ENCODE measurements at regions not wholly inside any gene's neighbourhood (a gene's known extent, or its start where the extent isn't known, plus 50 kb on each side); places are given as distances from the start of the nearest gene placed in this dataset.

DNA sequence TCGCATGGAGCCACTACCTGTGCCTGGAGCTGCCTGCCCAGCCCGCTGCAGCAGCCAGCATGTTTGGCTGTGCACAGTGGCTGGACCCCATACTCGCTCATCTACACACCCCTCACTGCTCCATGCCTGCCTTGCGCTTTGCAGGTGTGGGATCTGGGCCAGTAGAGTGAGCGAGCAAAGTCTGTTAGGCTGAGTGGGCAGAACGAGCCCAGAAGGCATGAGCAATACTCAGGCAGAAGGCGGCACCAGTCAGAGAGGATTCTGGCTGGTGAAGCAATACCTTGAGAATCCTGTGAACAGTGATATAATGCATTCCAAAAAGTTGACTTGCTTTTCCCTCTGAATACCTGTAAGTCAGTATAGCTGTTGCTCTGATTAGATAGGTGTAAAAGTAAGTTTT, 816.4 kb downstream of the KCNT2 start:
- Mint-ChIP-seq H3K4me3 (no peak overlapping the region), H3K27ac (no peak overlapping the region), H3K4me1 (no peaks in the 10 kb centered on the region), H3K9me3 (peaks cover 4 to 50% (median 16%) of the 10 kb centered on the region in 6 donors), H3K36me3 (peaks cover 0 to 3% (median 0%) of the 10 kb centered on the region in 3 donors), H3K27me3 (ENCODE audit: low read depth in 3 of 3) (peaks cover 0 to 2% (median 0%) of the 10 kb centered on the region in 3 donors)
- no peak for DNase-seq

DNA sequence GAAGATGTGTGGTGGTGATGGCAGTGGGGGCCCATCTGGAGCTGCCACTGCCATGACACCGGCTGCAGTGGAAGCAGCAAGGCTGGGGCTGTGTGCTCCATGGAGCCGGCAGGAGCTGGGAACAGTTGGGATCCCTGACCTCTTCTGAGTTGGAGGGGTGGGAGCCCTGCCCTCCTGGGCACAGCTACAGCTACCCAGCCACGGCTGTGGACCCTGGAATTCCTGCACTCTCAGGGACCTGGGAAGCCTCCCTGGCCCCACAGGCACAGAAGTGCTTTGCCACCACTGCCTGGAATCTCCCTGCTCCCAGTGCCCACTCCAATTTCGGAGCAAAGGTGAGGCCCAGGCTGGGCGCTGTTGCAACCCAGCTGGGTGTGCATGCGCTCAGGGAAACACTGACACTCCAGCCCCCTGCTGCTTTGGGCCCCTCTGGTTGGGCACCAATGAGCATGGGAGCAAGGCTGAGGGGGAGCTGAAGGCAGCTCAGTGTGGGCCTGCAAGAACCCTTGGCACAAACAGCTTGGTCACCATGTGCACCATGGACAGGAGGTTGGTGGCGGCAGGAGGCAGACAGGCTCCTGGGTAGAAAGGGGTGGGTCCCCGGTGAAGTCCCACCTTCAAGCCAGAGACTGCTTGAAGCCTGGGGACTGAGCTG, 817.6 kb downstream of the KCNT2 start:
- H3K4me3 Mint-ChIP-seq, result no peak overlapping the region
- H3K36me3 Mint-ChIP-seq, result peaks cover 0 to 3% (median 0%) of the 10 kb centered on the region in 3 donors
- peaks cover 4 to 50% (median 17%) of the 10 kb centered on the region in 6 donors for H3K9me3 Mint-ChIP-seq
- H3K27ac Mint-ChIP-seq, result no peak overlapping the region
- H3K4me1 Mint-ChIP-seq, result no peaks in the 10 kb centered on the region
- H3K27me3 Mint-ChIP-seq (ENCODE audit: low read depth in 3 of 3), result peaks cover 0 to 2% (median 0%) of the 10 kb centered on the region in 3 donors
- DNase-seq, result no peak

DNA sequence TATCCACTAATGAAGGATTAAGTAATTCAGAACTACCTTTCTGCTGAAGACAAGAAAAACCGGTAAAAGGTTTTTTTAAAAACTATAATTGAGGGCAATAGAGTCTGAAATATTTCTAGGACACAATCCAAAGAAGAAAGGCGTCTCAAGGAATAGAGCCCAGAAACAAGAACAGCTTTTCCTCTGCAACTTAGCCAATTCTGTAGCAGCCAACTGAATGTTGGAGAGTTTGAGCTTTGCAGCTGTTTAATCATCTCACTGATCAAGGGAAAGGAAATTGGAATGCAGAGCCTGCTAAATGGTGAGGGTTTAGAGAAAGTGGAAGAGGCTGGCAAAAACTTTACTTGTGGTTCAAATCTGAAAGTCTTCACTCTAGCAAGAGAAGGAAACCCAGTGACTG, 818.9 kb downstream of the KCNT2 start:
- peaks cover 4 to 40% (median 15%) of the 10 kb centered on the region in 6 donors for H3K9me3 Mint-ChIP-seq
- no peak overlapping the region for H3K27ac Mint-ChIP-seq
- H3K4me3 Mint-ChIP-seq, result no peak overlapping the region
- H3K4me1 Mint-ChIP-seq, result no peaks in the 10 kb centered on the region
- peaks cover 0 to 2% (median 0%) of the 10 kb centered on the region in 3 donors for H3K36me3 Mint-ChIP-seq
- H3K27me3 Mint-ChIP-seq (ENCODE audit: low read depth in 3 of 3), result peaks cover 0 to 2% (median 2%) of the 10 kb centered on the region in 3 donors
- no peak for DNase-seq

DNA sequence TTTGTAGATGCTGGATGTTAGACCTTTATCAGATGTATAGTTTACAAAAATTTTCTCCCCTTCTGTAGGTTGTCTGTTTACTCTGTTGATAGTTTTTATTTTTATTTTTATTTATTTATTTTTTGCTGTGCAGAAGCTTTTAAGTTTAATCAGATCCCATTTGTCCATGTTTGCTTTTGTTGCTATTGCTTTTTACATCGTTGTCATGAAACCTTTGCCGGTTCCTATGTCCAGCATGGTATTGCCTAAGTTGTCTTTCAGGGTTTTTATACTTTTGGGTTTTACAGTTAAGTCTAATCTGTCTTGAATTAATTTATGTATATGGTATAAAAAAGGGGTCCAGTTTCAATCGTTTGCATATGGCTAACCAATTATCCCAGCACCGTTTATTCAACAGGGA, 819.5 kb downstream of the KCNT2 start:
- Mint-ChIP-seq H3K27me3 (ENCODE audit: low read depth in 3 of 3) (peaks cover 0 to 2% (median 0%) of the 10 kb centered on the region in 3 donors), H3K36me3 (no peaks in the 10 kb centered on the region), H3K4me1 (no peaks in the 10 kb centered on the region), H3K4me3 (no peak overlapping the region), H3K27ac (no peak overlapping the region), H3K9me3 (peaks cover 2 to 37% (median 13%) of the 10 kb centered on the region in 6 donors)
- no peak for DNase-seq

DNA sequence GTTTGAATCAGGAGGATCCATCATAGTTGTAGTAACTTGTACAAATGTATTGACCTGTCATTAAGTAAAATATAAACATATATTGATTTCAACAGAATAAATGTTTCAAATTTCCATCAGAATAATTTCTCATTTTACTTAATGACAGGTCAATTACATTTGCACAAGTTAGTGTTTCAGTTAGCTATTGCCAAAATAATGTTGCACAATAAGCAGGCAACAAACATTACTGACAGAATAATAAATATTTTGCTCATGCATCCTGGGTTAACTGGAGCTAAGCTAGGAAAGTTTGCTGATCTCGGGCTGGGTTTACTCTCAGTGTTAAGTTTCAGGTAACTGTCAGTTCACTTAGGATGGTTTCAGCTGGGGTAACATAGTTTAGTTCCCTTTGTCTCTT, 822.4 kb downstream of the KCNT2 start:
- Mint-ChIP-seq H3K4me3 (no peak overlapping the region), H3K4me1 (no peaks in the 10 kb centered on the region), H3K27me3 (ENCODE audit: low read depth in 3 of 3) (peaks cover 0 to 2% (median 0%) of the 10 kb centered on the region in 3 donors), H3K9me3 (peaks cover 4 to 39% (median 16%) of the 10 kb centered on the region in 6 donors), H3K27ac (no peak overlapping the region), H3K36me3 (no peaks in the 10 kb centered on the region)
- no peak for DNase-seq

DNA sequence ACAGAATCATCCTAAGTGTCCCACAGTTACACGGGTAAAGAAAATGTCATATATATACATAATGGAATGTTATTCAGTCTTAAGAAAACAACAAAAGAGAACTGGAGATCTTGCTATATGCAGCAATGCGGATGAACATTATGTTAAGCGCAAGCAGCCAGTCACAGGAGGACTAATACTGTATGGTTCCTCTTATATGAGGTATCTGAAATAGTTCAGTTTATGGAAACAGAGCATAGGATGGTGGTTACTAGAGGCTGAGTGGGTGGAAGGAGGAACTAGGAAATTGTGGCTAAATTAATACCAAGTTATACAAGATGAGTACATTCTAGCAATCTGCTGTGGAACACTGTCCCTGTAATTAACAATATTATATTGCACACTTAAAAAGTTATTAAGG, 834.3 kb downstream of the KCNT2 start:
- no peaks in the 10 kb centered on the region for H3K36me3 Mint-ChIP-seq
- H3K9me3 Mint-ChIP-seq, result peaks cover 4 to 17% (median 9%) of the 10 kb centered on the region in 6 donors
- H3K4me1 Mint-ChIP-seq, result no peaks in the 10 kb centered on the region
- H3K27ac Mint-ChIP-seq, result no peak overlapping the region
- H3K27me3 Mint-ChIP-seq (ENCODE audit: low read depth in 3 of 3), result no peaks in the 10 kb centered on the region
- H3K4me3 Mint-ChIP-seq, result no peak overlapping the region
- DNase-seq, result no peak

DNA sequence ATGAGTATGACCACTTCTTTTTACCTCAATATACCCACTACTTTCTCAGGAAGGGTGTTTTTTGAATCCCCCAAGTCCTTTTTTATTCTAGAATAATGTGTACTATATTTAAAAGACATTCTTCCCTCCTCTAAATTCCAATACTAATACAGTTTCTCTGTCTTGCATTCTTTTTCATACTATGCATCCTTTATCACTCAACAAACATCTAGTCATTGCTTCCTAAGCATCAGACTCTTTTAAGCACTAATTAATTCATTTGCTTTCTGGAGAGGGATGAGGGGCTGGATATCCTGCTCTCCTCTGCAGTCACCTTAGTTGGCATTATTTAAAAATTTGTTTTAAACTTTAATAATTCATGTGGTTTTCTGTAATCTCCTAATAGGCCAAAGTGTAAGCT, 838.8 kb downstream of the KCNT2 start:
- peaks cover 0 to 32% (median 7%) of the 10 kb centered on the region in 6 donors for H3K9me3 Mint-ChIP-seq
- H3K27ac Mint-ChIP-seq, result no peak overlapping the region
- no peak for DNase-seq
- no peak overlapping the region for H3K4me3 Mint-ChIP-seq
- H3K27me3 Mint-ChIP-seq (ENCODE audit: low read depth in 3 of 3), result no peaks in the 10 kb centered on the region
- H3K36me3 Mint-ChIP-seq, result no peaks in the 10 kb centered on the region
- no peaks in the 10 kb centered on the region for H3K4me1 Mint-ChIP-seq

DNA sequence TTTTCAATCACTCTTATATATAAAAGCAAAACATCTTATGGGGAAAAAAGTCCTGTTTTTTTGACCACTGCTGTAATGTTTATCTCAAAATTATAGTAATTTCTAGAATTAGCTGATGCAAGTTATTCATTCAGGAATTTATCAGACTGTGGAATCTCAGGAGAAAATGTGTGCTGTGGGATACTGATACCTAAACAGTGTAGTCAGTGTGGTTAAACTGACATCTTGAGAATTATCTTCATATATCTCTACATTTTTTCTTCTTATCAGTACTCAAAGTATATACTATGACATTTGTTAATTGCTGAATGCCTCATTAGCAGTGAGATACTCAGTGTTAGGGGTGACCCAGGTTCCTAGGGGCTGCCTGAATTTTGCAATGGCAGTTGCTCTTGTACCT, 839.3 kb downstream of the KCNT2 start:
- Mint-ChIP-seq H3K4me3 (no peak overlapping the region), H3K36me3 (no peaks in the 10 kb centered on the region), H3K4me1 (no peaks in the 10 kb centered on the region), H3K27me3 (ENCODE audit: low read depth in 3 of 3) (no peaks in the 10 kb centered on the region), H3K9me3 (peaks cover 0 to 32% (median 7%) of the 10 kb centered on the region in 6 donors), H3K27ac (no peak overlapping the region)
- no peak for DNase-seq

DNA sequence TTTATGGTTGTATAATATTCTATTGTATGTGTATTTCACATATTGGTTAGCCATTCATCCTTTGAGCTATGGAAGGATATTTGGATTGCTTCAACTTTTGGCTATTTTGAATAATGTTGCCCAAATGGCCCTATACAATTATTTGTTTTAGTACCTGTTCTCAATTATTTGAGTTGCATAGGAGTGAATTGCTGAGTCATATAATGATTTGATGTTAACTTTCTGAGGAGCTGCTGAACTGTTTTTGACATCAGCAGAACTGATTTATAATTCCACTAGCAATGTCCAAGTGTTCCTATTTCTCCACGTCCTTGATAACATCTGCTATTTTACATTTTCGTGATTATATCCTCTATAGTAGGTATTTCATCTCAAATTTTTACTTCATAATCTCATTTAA, 839.9 kb downstream of the KCNT2 start:
- no peak overlapping the region for H3K4me3 Mint-ChIP-seq
- DNase-seq, result no peak
- peaks cover 0 to 32% (median 7%) of the 10 kb centered on the region in 6 donors for H3K9me3 Mint-ChIP-seq
- H3K4me1 Mint-ChIP-seq, result no peaks in the 10 kb centered on the region
- H3K27ac Mint-ChIP-seq, result no peak overlapping the region
- H3K27me3 Mint-ChIP-seq (ENCODE audit: low read depth in 3 of 3), result no peaks in the 10 kb centered on the region
- H3K36me3 Mint-ChIP-seq, result no peaks in the 10 kb centered on the region

DNA sequence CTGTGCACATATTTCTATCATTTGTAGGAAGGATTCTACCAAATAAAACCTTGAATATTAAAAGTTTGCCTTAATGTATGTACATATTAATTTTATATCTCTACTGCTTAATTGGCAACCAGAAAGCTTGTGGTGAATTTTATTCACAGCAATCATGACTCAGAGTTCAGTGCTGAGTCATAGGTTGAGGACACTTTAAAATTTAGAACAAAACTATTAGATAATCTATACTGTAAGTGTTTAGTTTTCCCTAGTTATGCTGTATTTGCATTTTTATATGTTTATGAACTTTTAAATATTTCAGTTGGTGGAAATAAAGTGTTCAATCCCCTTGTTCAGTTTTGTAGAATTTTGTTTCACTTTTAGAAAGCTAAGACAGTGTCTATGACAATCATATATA, 841.5 kb downstream of the KCNT2 start:
- H3K4me1 Mint-ChIP-seq, result no peaks in the 10 kb centered on the region
- H3K27ac Mint-ChIP-seq, result no peak overlapping the region
- no peaks in the 10 kb centered on the region for H3K36me3 Mint-ChIP-seq
- H3K9me3 Mint-ChIP-seq, result peaks cover 0 to 32% (median 7%) of the 10 kb centered on the region in 6 donors
- no peak for DNase-seq
- H3K27me3 Mint-ChIP-seq (ENCODE audit: low read depth in 3 of 3), result no peaks in the 10 kb centered on the region
- H3K4me3 Mint-ChIP-seq, result no peak overlapping the region

DNA sequence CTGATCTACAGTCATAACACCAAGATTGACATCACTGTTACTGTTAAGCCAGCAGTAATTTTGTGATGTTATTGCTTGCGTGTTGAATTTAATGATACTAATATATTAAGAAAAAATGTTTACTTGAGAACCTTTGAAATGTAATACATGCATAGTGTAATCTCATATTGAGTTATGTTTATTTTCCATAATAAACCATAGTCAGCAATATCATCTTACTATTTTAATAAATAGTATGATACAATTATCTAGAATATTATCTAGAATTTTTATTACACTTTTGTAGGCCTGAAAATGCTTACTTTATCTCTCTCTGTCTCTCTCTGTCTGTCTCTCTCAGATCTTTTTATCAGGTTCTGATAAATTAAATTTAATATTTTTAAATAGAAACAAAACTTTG, 843.1 kb downstream of the KCNT2 start:
- Mint-ChIP-seq H3K4me3 (no peak overlapping the region), H3K9me3 (peaks cover 0 to 25% (median 3%) of the 10 kb centered on the region in 6 donors), H3K4me1 (no peaks in the 10 kb centered on the region)

DNA sequence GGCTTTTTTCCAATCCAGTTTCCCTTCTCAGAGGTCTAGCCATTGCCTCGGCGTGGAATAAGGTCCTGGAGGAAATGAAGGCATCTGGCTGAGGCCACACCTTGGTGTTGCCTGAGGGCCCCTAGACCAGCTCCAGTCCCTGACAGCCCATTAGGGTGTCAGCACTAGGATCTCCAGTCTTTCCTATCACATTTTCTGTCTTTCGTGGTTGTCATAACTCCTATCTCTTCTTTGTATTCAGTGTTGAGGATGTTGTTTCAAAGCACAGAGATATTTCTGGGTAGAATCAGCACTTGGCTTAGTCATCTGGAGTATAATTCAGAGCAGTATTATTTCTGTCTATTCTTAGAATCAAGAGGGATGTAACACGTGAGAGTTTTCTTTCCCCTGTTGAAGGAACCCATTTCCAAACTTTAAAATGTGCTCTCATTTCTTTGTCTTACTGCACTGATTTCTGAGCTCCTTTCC, 844.3 kb downstream of the KCNT2 start:
- Mint-ChIP-seq H3K36me3 (no peaks in the 10 kb centered on the region), H3K27me3 (ENCODE audit: low read depth in 3 of 3) (no peaks in the 10 kb centered on the region), H3K4me1 (no peaks in the 10 kb centered on the region), H3K9me3 (peaks cover 0 to 19% (median 4%) of the 10 kb centered on the region in 6 donors), H3K4me3 (no peak overlapping the region), H3K27ac (no peak overlapping the region)
- DNase-seq, result no peak

More for the DNA sequence above, 843.1 kb downstream of the KCNT2 start:
- no peak for DNase-seq
- no peaks in the 10 kb centered on the region for H3K27me3 Mint-ChIP-seq (ENCODE audit: low read depth in 3 of 3)
- H3K36me3 Mint-ChIP-seq, result no peaks in the 10 kb centered on the region
- H3K27ac Mint-ChIP-seq, result no peak overlapping the region

DNA sequence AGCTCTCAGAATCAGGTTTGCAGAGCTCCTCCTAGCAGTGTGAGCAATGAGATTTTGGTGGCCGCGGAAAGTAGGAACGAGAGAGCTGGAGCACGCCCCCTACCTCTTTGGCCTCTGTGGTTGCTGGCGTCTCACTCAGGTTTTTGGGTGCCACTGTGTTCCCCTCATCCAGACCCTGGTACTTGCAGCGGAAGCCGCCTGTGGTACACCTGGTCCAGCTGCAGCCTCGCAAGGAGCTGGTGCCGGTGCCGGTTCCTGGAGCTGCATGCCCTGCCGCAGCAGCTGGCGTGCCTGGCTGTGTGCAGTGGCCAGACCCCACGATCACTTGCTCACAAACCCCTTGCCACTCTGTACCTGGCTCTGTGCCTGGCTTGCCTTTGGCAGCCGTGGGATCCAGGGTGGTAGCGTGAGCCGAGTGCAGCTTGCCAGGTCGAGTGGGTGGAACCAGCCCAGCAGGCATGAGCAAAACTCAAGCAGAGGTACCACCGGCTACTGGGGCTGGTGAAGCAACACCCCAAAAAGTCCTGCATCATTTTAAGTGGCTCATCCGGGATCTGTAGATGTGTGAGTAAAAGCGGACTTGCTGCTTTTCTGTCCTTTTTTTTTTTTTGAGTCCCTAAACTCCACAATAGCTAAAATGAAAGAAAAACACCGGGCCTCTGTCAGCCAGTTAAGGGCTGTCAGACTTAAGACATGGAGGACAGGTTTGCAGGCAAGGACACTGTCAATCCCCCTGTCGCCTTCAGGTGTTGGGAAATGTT, 844.9 kb downstream of the KCNT2 start:
- no peak for DNase-seq
- Mint-ChIP-seq H3K27ac (no peak overlapping the region), H3K4me3 (no peak overlapping the region), H3K9me3 (peaks cover 0 to 21% (median 4%) of the 10 kb centered on the region in 6 donors), H3K27me3 (ENCODE audit: low read depth in 3 of 3) (no peaks in the 10 kb centered on the region), H3K4me1 (no peaks in the 10 kb centered on the region), H3K36me3 (no peaks in the 10 kb centered on the region)

DNA sequence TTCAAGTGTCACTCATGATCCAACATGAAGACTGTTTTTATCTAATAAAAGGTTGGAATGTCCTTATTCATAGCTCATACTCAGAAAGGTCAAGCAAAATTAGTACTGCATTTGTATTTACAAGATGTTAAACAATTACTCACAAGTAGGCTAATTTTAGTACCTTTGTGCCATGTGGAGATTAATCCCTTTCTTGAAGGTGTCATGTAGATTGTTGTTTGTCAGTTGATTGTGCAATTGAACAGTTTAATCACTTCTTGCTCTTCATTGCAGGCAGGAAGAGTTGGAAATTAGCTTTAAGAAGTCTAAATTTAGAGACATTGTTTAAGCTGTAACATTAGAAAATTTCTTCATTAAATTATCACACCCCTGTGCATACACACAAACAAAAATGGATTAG, 847.1 kb downstream of the KCNT2 start:
- no peak overlapping the region for H3K27ac Mint-ChIP-seq
- H3K4me1 Mint-ChIP-seq, result no peaks in the 10 kb centered on the region
- no peak for DNase-seq
- no peaks in the 10 kb centered on the region for H3K27me3 Mint-ChIP-seq (ENCODE audit: low read depth in 3 of 3)
- H3K9me3 Mint-ChIP-seq, result peaks cover 0 to 24% (median 11%) of the 10 kb centered on the region in 6 donors
- H3K4me3 Mint-ChIP-seq, result no peak overlapping the region
- H3K36me3 Mint-ChIP-seq, result no peaks in the 10 kb centered on the region
